HepG2 (cell line): ENCODE measurements at regions not wholly inside any gene's neighbourhood (a gene's known extent, or its start where the extent isn't known, plus 50 kb on each side); places are given as distances from the start of the nearest gene placed in this dataset.

ENCODE experiments used
- CHD4 ChIP-seq: fragments of 200-600 bp; sonication (generic); IDR thresholded peaks from 2 replicates; pipeline ENCODE4 v1.7.0; 2017; ENCODE audit warnings: mild to moderate bottlenecking, low read length, borderline replicate concordance
- JDP2 ChIP-seq: sonication (generic); formaldehyde crosslinking; IDR thresholded peaks from 2 replicates; pipeline ENCODE4 v1.8.1; 2022; ENCODE audit warnings: missing genetic modification reagents, borderline replicate concordance
- NFATC3 ChIP-seq: sonication (generic); formaldehyde crosslinking; IDR thresholded peaks from 2 replicates; pipeline ENCODE4 v1.5.1; 2020; ENCODE audit warnings: mild to moderate bottlenecking, missing genetic modification reagents
- RFXAP ChIP-seq: sonication (generic); formaldehyde crosslinking; IDR thresholded peaks from 2 replicates; pipeline ENCODE4 v1.4.0; 2020; ENCODE audit warnings: missing genetic modification reagents, borderline replicate concordance
- ZNF530 ChIP-seq: sonication (generic); formaldehyde crosslinking; IDR thresholded peaks from 2 replicates; pipeline ENCODE4 v1.5.0; 2020; ENCODE audit warnings: low read depth, mild to moderate bottlenecking, missing genetic modification reagents
- TF ChIP-seq, protein P1 (sequence below): sonication (generic); formaldehyde crosslinking; IDR thresholded peaks from 2 replicates; pipeline ENCODE4 v1.5.0; 2020; ENCODE audit warnings: mild to moderate bottlenecking, missing genetic modification reagents
- TF ChIP-seq, protein P2 (sequence below): sonication (generic); formaldehyde crosslinking; IDR thresholded peaks from 2 replicates; pipeline ENCODE4 v1.9.0; 2022; ENCODE audit warnings: missing genetic modification reagents, mild to moderate bottlenecking, borderline replicate concordance
- TF ChIP-seq, protein P3 (sequence below): sonication (generic); formaldehyde crosslinking; IDR thresholded peaks from 2 replicates; pipeline ENCODE4 v1.4.0; 2020; ENCODE audit warnings: low read depth, missing genetic modification reagents
- TF ChIP-seq, protein P4 (sequence below): sonication (generic); formaldehyde crosslinking; conservative IDR thresholded peaks from 2 replicates; pipeline ENCODE4 v1.4.0; 2020; ENCODE audit warnings: missing genetic modification reagents
- TF ChIP-seq, protein P5 (sequence below): sonication (generic); formaldehyde crosslinking; IDR thresholded peaks from 2 replicates; pipeline ENCODE4 v1.4.0; 2020; ENCODE audit warnings: missing genetic modification reagents, mild to moderate bottlenecking, borderline replicate concordance
- TF ChIP-seq, protein P6 (sequence below): IDR thresholded peaks from 2 replicates; pipeline ENCODE4 v1.6.1; 2016; ENCODE audit warnings: low read depth, borderline replicate concordance

DNA sequence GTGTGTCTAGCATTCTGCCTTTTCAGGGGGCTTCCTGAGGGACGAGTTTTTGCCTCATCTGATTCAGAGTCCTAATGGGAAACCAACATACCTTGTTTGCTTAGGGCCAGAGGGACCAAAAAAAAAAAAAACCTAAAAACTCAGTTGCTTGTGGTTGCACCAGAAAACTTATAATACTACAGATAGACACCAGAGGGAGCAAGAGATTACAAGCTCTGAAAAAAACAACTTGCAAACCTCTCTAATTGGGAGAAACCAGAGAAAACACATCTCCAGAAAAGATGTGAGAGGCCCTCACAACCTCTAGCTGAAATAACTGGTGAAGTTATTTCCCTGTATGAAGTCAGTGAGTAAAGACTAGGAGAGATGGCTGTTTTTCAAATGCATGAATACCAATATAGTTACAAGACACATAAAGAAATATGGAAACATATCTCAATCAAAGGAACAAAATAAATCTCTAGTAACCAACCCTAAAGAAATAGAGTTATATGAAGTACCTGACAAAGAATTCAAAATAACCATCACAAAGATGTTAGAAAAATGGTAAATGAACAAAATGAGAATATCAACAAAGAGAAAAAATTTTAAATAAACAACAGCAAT lies 233.7 kb upstream of the NFIA start (continued):
- TF ChIP-seq, protein P1, sequence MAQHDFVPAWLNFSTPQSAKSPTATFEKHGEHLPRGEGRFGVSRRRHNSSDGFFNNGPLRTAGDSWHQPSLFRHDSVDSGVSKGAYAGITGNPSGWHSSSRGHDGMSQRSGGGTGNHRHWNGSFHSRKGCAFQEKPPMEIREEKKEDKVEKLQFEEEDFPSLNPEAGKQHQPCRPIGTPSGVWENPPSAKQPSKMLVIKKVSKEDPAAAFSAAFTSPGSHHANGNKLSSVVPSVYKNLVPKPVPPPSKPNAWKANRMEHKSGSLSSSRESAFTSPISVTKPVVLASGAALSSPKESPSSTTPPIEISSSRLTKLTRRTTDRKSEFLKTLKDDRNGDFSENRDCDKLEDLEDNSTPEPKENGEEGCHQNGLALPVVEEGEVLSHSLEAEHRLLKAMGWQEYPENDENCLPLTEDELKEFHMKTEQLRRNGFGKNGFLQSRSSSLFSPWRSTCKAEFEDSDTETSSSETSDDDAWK (CRISPR knock-in tag), result no peak
- TF ChIP-seq, protein P2, sequence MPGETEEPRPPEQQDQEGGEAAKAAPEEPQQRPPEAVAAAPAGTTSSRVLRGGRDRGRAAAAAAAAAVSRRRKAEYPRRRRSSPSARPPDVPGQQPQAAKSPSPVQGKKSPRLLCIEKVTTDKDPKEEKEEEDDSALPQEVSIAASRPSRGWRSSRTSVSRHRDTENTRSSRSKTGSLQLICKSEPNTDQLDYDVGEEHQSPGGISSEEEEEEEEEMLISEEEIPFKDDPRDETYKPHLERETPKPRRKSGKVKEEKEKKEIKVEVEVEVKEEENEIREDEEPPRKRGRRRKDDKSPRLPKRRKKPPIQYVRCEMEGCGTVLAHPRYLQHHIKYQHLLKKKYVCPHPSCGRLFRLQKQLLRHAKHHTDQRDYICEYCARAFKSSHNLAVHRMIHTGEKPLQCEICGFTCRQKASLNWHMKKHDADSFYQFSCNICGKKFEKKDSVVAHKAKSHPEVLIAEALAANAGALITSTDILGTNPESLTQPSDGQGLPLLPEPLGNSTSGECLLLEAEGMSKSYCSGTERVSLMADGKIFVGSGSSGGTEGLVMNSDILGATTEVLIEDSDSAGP (CRISPR knock-in tag), result no peak
- TF ChIP-seq, protein P3, sequence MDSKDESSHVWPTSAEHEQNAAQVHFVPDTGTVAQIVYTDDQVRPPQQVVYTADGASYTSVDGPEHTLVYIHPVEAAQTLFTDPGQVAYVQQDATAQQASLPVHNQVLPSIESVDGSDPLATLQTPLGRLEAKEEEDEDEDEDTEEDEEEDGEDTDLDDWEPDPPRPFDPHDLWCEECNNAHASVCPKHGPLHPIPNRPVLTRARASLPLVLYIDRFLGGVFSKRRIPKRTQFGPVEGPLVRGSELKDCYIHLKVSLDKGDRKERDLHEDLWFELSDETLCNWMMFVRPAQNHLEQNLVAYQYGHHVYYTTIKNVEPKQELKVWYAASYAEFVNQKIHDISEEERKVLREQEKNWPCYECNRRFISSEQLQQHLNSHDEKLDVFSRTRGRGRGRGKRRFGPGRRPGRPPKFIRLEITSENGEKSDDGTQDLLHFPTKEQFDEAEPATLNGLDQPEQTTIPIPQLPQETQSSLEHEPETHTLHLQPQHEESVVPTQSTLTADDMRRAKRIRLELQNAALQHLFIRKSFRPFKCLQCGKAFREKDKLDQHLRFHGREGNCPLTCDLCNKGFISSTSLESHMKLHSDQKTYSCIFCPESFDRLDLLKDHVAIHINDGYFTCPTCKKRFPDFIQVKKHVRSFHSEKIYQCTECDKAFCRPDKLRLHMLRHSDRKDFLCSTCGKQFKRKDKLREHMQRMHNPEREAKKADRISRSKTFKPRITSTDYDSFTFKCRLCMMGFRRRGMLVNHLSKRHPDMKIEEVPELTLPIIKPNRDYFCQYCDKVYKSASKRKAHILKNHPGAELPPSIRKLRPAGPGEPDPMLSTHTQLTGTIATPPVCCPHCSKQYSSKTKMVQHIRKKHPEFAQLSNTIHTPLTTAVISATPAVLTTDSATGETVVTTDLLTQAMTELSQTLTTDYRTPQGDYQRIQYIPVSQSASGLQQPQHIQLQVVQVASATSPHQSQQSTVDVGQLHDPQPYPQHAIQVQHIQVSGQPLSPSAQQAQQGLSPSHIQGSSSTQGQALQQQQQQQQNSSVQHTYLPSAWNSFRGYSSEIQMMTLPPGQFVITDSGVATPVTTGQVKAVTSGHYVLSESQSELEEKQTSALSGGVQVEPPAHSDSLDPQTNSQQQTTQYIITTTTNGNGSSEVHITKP (CRISPR knock-in tag), result no peak
- no peak for TF ChIP-seq CHD4
- TF ChIP-seq, protein P4, sequence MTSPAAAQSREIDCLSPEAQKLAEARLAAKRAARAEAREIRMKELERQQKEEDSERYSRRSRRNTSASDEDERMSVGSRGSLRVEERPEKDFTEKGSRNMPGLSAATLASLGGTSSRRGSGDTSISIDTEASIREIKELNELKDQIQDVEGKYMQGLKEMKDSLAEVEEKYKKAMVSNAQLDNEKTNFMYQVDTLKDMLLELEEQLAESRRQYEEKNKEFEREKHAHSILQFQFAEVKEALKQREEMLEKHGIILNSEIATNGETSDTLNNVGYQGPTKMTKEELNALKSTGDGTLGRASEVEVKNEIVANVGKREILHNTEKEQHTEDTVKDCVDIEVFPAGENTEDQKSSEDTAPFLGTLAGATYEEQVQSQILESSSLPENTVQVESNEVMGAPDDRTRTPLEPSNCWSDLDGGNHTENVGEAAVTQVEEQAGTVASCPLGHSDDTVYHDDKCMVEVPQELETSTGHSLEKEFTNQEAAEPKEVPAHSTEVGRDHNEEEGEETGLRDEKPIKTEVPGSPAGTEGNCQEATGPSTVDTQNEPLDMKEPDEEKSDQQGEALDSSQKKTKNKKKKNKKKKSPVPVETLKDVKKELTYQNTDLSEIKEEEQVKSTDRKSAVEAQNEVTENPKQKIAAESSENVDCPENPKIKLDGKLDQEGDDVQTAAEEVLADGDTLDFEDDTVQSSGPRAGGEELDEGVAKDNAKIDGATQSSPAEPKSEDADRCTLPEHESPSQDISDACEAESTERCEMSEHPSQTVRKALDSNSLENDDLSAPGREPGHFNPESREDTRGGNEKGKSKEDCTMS, result no peak
- no peak for TF ChIP-seq JDP2 (CRISPR knock-in tag)
- TF ChIP-seq RFXAP (CRISPR knock-in tag), result no peak
- TF ChIP-seq, protein P5, sequence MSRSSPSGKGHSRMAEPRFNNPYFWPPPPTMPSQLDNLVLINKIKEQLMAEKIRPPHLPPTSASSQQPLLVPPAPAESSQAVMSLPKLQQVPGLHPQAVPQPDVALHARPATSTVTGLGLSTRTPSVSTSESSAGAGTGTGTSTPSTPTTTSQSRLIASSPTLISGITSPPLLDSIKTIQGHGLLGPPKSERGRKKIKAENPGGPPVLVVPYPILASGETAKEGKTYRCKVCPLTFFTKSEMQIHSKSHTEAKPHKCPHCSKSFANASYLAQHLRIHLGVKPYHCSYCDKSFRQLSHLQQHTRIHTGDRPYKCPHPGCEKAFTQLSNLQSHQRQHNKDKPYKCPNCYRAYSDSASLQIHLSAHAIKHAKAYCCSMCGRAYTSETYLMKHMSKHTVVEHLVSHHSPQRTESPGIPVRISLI (CRISPR knock-in tag), result peak; percentile 62; the same call in 1 of the 2 replicates
- TF ChIP-seq ZNF530 (CRISPR knock-in tag), result no peak
- no peak for TF ChIP-seq NFATC3 (CRISPR knock-in tag)
- TF ChIP-seq, protein P6, sequence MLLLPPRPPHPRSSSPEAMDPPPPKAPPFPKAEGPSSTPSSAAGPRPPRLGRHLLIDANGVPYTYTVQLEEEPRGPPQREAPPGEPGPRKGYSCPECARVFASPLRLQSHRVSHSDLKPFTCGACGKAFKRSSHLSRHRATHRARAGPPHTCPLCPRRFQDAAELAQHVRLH (CRISPR knock-in tag), result no peak
